ENCODE measurements at regions not wholly inside any gene's neighbourhood (a gene's known extent, or its start where the extent isn't known, plus 50 kb on each side); places are given as distances from the start of the nearest gene placed in this dataset.

- no peak for DNase-seq (ENCODE audit: low read depth)
Observed at GRCh38 chr2:129882476-129882875, 97.0 kb upstream of the RAB6C start.

- no peak for DNase-seq (ENCODE audit: low read depth)
Observed at GRCh38 chr2:129883121-129883520, 96.3 kb upstream of the RAB6C start.

GRCh38 chr2:129884221-129884786, 95.2 kb upstream of the RAB6C start:
- DNase-seq (ENCODE audit: low read depth), result no peak

- DNase-seq (ENCODE audit: low read depth), result no peak
Observed at GRCh38 chr2:129885735-129886134, 93.7 kb upstream of the RAB6C start.

GRCh38 chr2:129887688-129888266, 91.7 kb upstream of the RAB6C start:
- DNase-seq (ENCODE audit: low read depth), result no peak

GRCh38 chr2:129888461-129888860, 91.0 kb upstream of the RAB6C start:
- no peak for DNase-seq (ENCODE audit: low read depth)

GRCh38 chr2:129888896-129889295, 90.6 kb upstream of the RAB6C start:
- no peak for DNase-seq (ENCODE audit: low read depth)

- DNase-seq (ENCODE audit: low read depth), result no peak
Observed at GRCh38 chr2:129891341-129892320, 87.8 kb upstream of the RAB6C start.

- no peak for DNase-seq (ENCODE audit: low read depth)
Observed at GRCh38 chr2:129892360-129892759, 87.1 kb upstream of the RAB6C start.

GRCh38 chr2:129892773-129893172, 86.7 kb upstream of the RAB6C start:
- no peak for DNase-seq (ENCODE audit: low read depth)

- no peak for DNase-seq (ENCODE audit: low read depth)
Observed at GRCh38 chr2:129893244-129893643, 86.2 kb upstream of the RAB6C start.

- no peak for DNase-seq (ENCODE audit: low read depth)
Observed at GRCh38 chr2:129894616-129895015, 84.8 kb upstream of the RAB6C start.

- DNase-seq (ENCODE audit: low read depth), result no peak
Observed at GRCh38 chr2:129895061-129895460, 84.4 kb upstream of the RAB6C start.

- DNase-seq (ENCODE audit: low read depth), result no peak
Observed at GRCh38 chr2:129895526-129896082, 83.9 kb upstream of the RAB6C start.

GRCh38 chr2:129896226-129897100, 83.0 kb upstream of the RAB6C start:
- DNase-seq (ENCODE audit: low read depth), result no peak

- no peak for DNase-seq (ENCODE audit: low read depth)
Observed at GRCh38 chr2:129901754-129902415, 77.6 kb upstream of the RAB6C start.

GRCh38 chr2:129902731-129903585, 76.5 kb upstream of the RAB6C start:
- DNase-seq (ENCODE audit: low read depth), result no peak

- DNase-seq (ENCODE audit: low read depth), result no peak
Observed at GRCh38 chr2:129903586-129904425, 75.7 kb upstream of the RAB6C start.
